HG03159 (cell line): ENCODE measurements at regions not wholly inside any gene's neighbourhood (a gene's known extent, or its start where the extent isn't known, plus 50 kb on each side); places are given as distances from the start of the nearest gene placed in this dataset.

Source experiments
- ATAC-seq: cut with Tn5 transposase; IDR thresholded peaks from one replicate; pipeline ENCODE4 v1.9.1; 2021; ENCODE audit warnings: mild to moderate bottlenecking, moderate library complexity; ENCODE audit not compliant: unreplicated experiment

DNA sequence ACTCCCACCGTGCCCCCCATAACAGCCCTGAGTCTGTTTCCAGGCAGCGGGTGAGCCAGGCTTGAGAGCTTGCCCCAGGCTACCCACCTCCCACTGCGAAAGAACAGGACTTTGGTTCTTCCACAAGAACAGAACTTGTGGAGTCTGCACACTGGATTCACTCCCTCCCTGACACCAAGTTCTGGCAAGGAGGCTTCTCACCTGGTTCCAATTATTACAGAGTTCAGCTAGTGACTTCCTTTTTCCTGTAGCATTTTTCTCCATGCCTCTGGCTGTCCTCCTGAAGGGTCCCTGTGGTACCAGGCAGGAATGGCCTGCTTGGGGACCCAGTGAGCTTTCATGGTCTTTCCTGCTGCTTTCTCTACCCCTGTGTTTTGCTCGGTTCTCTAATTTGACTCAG lies 208.6 kb upstream of the SFRP2 start:
- ATAC-seq = no peak

- no peak for ATAC-seq
Observed at GRCh38 chr4:153989505-153989904, 200.6 kb upstream of the SFRP2 start.

GRCh38 chr4:153988492-153989363 lies 199.8 kb upstream of the SFRP2 start:
- ATAC-seq = no peak

- ATAC-seq = no peak
Observed at GRCh38 chr4:153987291-153987690, 198.4 kb upstream of the SFRP2 start.

GRCh38 chr4:153976954-153977353 lies 188.1 kb upstream of the SFRP2 start:
- no peak for ATAC-seq

DNA sequence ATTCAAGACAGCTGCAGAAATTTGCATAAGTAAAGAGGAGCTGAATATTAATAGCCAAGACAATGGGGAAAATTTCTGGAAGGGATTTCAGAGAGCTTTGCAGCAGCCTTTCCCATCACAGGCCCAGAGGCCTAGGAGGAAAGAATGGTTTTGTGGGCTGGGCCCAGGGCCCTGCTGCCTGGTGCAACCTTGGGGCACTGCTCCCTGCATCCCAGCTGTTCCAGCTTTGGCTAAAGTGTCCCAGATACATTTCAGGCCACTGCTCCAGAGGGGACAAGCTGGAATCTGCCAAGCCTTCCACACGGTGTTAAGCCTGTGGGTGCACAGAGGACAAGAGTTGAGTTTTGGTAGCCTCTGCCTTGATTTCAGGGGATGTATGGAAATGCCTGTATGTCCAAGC lies 185.6 kb upstream of the SFRP2 start:
- ATAC-seq = no peak

DNA sequence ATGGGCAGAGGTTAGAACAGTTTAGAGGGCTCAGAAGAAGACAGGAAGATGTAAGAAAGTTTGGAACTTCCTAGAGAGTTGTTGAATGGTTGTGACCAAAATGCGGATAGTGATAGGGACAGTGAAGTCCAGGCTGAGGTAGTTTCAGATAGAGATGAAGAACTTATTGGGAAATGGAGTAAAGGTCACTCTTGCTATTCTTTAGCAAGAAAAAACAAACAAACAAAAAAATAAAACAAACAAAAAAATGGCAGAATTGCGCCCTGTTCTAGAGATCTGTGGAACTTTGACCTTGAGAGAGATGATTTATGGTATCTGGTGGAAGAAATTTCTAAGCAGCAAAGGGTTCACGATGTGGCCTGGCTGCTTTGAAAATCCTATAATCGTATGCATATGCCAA lies 185.1 kb upstream of the SFRP2 start:
- ATAC-seq = no peak

DNA sequence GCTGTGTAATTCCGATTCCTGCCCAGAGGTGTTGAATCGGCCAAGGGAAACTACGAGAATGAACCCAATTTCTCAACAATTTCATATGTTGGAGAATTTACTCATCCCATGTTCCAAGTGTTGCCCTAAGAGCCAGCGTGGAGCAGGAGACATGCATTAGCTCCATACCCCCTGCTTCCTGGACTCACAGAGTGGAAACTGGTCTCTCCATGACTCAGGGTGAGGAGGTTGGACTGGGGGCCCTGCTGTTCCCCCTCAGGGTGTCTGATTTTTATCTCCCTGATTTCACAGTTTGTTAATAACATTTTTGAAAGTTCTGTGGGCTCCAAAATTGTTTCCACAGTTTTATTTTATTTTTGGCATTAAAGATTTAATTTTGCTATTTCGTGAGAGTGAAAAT lies 183.0 kb upstream of the SFRP2 start:
- ATAC-seq = no peak

DNA sequence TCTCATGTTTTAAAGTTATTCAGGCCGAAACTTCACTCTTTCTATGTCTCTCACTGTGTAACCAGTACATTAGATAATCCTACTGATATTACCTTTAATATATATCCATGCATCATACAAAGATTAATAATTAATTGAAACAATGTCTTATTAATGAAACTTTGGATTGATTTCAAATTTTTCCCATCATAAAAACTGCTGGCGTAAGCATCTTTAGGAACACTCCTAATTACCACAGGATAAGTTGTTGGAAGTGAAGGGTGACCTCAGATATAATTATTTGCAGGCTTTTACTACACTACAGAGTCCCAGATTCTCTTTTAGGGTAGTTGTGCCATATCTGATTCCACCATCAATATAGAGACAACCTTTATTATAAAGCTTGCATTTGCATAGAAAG lies 181.3 kb upstream of the SFRP2 start:
- ATAC-seq = no peak

GRCh38 chr4:153969542-153969941 lies 180.7 kb upstream of the SFRP2 start:
- no peak for ATAC-seq

DNA sequence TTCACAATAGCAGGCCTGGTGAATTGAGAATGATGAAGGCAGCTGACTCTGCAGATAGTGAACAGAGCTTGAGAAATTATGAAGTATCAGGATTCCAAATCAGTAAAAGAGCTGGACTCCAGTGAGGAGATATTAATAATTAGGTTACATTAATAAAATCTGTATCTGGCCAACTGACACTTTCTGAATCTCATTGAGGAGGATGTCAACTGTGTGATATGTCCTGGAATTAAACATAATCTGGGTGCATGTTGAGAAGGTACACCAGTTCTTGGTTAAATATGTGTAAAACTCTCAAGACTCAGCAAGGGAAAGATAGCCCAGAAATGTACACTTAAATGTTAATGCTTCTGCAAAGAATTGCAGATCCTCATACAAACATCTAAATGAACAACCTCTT lies 177.8 kb upstream of the SFRP2 start:
- ATAC-seq = no peak

DNA sequence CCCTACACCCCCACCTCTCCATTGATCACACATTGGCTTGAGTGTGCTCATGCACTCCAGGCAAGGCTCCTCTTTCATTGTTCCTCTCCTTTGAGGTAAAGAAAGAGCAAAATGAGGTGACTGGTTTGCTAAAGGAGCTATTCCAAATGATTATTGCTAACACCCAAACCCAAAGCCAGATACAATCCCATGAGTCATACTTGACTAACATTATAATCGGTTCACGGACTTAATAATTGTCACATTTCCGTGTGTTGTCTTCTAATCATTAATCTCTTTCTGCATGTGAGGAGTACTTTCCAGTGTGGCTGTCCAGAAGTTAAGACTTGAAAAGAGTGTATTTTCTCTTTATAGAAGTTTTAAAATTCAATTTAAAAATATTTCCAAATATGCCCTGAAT lies 174.3 kb upstream of the SFRP2 start:
- ATAC-seq = no peak

GRCh38 chr4:153962311-153963039 lies 173.6 kb upstream of the SFRP2 start:
- ATAC-seq = no peak

- no peak for ATAC-seq
Observed at GRCh38 chr4:153955327-153955726, 166.4 kb upstream of the SFRP2 start.

DNA sequence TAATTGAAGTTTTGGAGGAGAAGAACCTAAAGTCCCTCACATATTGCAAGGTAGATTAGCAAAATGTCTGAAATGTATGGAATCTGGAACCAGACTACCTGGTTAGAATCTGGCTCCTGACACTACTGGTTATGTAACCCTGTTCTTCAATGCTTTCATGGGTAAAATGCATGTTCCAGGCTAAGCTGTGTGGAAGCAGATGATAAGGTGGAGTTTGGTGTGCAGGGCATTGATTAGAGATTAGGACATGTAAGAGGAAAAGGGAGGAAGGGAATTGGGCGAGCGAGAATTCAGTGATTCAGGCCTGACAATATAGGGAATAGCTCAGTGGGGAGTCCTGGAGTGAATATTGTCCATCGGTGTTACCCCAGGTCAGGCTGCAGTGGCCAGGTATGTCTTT lies 165.8 kb upstream of the SFRP2 start:
- ATAC-seq = no peak

GRCh38 chr4:153950100-153950979 lies 161.5 kb upstream of the SFRP2 start:
- ATAC-seq = peak; percentile 48

DNA sequence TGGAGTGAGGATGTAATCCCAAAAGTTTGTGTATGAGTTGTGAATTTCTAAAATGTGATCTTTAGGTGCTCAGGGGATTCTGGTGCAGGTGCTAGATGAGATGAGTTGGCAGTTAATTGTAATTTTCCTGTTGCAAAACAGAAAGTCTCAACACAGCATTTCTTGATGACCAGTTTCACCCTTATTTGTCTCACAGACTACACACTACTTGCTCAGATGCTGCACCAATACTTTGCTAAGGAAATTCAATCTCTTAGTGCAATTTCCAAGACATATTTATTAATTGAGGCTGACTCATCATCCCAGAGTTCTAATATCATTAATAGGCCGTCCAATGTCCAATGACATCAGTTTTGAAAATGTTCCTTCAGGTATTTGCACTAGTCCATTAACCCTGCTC lies 159.2 kb upstream of the SFRP2 start:
- ATAC-seq = no peak

GRCh38 chr4:153947124-153947523 lies 158.2 kb upstream of the SFRP2 start:
- no peak for ATAC-seq

DNA sequence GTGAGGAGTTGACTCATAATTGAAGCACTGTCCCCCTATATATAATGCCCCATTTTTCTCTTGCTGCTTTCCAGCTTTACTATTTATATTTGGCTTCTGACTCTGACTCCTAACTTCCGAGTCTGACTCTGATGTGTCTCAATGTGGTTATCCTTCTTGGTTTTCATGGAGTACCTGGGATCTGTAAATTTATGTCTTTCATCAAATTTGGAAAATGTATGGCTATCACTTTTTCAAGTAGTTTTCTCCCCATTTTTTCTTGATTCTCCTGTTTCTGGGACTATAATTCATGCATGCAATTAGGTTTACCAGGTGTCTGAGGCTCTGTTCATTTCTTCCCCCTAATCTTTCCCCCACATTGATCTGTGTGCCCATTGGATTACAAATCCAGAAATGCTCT lies 156.8 kb upstream of the SFRP2 start:
- no peak for ATAC-seq

GRCh38 chr4:153943738-153944415 lies 155.0 kb upstream of the SFRP2 start:
- no peak for ATAC-seq

- no peak for ATAC-seq
Observed at GRCh38 chr4:153940916-153941315, 152.0 kb upstream of the SFRP2 start.
